Fibroblast of peridontal ligament (primary cell): ENCODE measurements at regions not wholly inside any gene's neighbourhood (a gene's known extent, or its start where the extent isn't known, plus 50 kb on each side); places are given as distances from the start of the nearest gene placed in this dataset.
"Not testable (repeated sequence)": the region's sequence is repeated elsewhere in the genome, so short reads cannot be mapped to it uniquely, and the experiment has no call there.

Experiments used
- DNase-seq: peaks from one replicate; pipeline ENCODE4 v3.0.0-alpha.2; 2010; ENCODE audit errors: extremely low read depth

DNA sequence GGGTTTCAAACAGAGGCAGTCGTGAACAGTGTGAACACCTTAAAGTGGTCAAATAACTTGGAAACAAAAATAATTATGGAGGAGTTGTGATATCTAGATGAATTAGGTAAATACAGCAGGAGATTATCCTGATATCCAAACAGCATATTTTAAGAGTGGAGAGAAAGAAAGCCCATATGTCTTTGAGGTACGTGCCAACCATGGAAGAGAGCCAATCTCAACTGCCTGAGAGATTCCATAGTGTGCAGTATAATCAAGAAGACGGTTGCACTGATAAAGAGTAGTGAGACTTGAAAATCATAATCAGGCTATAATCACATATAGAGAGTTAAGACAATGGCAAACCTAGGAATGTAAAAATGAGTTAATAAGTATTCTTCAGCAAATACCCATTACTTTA is 472.8 kb upstream of the SLITRK5 start:
- DNase-seq = no peak

DNA sequence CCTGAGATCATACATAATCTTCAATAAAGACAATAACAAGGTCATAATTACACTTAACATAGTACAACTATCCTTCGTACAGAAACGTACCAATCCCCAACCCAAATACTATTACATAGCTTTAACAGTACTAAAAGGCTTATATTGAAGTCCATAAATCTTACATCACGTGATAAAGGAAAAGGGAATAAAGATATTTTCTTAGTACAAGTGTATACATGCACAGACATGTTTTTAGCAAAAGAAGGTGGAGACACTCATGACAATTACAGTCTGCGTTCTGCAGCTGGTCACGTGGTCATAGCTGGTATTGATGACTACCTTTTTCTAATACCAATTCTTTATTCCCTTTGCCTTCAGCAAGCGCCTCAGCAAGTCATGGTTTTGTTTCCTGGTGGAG is 464.5 kb upstream of the SLITRK5 start:
- DNase-seq = no peak

DNA sequence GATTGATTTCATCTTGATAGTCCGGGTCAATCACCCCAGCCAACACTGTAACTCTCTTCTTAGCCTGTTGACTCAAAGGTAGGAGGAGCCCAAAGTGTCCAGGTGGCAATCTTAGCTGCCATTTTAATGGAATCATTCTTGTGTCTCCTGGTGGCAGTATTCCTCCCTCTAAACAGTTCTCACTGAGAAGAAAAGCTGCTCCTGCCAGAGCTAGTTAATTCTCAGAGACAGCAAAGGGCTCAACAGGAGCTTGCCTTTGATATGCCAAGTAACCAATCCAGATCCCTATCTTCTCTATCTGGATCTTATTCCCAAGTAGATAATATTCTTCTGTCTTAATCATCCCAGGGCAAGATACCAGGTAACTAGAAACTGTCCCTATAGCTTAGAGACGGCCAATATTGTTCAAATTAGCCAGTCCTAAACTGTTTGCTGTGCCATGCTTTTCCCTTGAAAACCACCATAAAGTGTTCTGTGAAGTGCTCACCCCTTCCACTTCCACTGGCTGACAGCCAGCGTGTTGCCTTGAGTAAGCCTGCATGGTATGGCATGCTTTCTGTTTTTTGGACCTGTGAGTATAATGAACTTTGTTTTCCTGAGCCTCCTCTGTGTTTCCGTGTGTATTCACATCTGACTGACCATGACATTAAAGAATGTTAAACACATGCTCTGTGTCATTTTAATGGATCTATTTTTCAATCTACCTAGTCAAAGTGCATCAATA is 463.7 kb upstream of the SLITRK5 start:
- no peak for DNase-seq

DNA sequence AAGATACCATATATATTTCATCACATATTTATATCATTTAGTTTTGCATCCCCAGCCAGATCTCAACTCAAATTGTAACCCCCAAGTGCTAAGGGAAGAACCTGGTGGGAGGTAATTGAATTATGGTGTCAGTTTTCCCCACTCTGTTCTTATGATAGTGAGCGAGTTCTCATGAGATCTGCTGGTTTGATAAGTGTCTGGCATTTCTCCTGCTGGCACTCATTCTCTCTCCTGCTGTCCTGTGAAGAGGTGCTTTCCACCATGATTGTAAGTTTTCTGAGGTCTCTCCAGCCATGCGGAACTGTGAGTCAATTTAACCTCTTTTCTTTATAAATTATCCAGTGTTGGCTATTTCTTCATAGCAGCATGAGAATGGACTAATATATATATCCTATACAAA is 462.5 kb upstream of the SLITRK5 start:
- no peak for DNase-seq

DNA sequence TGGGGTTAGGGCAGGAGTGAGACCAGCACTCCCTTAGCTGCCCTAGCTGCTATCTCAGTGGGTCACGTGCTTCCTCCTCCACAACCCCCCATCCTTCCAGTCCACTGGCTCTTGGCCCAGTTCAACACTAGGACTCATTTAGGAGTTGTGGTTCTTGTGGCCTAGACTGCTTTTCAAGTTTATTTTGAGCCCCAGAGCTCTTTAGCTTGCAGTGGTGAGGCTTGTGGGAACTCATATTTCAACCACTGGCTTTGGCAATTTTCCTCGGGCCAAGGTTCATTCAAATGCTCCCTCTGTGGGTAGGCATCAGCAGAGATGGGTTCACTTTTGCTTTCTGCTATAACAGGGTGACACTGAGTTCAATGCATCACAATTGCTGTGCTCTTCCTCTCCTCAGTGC is 436.2 kb upstream of the SLITRK5 start:
- peak; percentile 61 for DNase-seq

DNA sequence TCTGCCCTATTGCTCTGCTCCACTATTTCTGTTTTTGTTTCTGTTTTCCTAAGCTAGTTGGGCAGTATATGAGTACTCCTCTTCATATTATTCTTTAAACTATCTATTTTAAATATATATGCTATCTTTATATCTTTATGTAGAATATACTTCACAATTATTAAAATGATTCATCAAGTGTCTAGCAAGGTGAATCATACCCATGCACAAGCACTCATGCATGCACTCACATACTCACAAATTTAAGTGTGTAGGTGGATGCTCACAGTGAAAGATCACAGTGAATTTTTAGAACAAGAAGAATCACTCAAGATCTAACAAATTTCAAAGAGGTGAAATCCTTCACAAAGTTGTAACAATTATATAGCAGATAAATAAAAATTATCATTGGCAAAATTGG is 435.6 kb upstream of the SLITRK5 start:
- DNase-seq = no peak

DNA sequence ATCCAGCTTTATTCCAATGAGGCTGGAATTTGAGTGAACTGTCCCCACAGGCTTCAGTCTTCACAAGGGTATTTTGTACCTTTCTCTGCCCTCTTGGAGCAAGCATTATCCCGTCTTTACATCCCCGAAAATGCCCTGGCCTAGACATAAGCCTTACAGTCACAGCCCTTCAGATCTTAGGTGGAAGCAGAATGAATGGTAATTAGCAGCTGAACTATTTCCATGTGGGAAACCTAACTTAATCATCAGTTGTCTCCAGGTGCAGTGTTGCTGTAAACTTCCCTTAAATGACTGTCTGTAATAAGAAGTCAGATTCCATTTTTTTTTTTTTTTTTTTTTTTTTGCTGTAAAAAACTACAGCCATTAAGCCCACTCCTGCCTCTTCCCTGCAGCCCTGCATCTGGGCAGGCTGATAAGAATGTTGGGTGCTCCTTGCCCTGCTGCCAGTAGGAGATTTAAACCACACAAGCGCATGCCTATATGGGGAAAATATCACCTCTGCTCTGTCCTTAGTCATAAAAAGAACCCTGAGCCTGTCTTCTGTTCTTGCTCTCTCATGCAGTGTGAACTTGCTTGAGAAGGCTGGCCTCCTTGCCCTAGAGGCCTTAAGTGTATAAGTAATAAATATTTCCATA is 426.8 kb upstream of the SLITRK5 start:
- no peak for DNase-seq

DNA sequence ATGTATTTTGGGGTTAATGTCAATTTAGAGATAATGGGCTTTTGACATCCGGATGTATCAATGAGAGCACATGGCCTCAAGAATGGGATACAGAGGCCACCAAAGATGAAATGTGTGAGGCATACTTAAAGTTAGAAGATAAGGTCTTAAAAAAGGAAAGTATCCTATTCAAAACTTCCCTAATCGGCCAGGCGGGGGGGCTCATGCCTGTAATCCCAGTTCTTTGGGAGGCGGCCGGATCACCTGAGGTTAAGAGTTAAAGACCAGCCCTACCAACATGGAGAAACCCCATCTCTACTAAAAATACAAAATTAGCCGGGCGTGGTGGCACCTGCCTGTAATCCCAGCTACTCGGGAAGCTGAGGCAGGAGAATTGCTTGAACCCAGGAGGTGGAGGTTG is 421.3 kb upstream of the SLITRK5 start:
- DNase-seq = not testable (repeated sequence)

DNA sequence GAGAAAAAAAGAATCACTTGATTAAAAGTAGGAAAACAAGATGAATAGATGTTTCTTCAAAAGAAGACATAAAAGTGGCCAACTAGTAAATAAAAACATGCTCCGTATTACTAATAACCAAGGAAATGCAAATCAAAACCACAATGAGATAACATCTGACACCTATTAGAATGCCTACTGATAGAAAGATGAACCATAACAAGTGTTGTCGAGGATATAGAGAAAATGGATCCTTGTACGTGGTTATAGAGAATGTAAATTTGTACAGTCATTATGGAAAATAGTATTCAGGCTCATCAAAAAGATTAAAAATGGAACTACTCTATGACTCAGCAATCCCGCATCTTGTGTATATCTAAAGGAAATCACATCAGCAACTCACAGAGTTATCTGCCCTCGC is 415.8 kb upstream of the SLITRK5 start:
- no peak for DNase-seq

DNA sequence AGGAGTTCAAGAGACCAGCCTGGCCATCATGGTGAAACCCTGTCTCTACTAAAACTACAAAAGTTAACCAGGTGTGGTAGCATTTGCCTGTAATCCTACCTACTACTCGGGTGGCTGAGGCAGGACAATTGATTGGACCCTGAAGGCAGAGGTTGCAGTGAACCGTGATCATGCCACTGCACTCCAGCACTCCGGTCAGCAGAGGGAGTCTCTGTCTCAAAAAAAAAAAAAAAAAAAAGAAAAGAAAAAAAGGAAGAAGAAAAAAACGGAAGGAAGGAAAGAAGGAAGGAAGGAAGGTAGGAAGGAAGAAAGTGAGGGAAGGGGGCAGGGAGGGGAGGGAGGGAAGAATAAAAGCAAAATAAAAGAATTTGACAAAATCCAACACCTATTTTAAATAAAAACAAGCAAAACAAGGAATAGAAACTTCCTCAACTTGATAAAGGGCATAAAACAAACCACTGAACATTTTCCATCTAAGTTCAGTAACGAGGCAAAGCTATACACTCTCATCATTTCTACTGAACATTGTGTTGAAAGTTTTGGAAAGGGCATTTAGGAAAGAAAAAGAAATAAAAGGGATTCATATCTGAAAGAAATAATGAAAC is 411.6 kb upstream of the SLITRK5 start:
- no peak for DNase-seq

DNA sequence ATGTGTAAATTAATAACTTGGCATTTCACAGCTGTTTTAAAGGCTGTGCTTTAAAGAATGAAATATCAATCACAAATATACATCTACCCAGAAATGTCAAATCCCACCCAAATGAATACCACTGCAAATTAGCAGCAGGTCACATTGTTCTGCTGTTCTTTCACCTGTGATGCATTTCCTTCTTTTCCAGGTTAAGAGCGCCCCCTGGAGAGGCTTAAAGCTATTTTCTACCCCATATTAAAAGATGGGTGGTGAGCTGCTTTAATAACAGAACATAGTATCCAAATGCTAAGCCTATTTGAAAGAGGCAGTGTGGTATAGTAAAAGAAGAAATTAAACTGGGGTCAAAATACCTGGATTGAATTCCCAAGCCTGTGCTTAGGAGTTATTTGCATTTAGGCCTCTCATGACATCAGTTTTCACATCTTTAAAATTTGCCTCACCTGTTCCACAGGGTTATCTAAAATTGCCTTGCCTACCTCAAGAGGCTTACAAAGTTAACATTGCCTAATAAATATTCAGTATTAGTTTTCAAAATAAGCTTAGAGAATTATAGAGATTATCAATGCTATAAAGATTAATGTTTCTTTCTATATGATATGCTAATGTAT is 396.9 kb upstream of the SLITRK5 start:
- peak; percentile 38 for DNase-seq

DNA sequence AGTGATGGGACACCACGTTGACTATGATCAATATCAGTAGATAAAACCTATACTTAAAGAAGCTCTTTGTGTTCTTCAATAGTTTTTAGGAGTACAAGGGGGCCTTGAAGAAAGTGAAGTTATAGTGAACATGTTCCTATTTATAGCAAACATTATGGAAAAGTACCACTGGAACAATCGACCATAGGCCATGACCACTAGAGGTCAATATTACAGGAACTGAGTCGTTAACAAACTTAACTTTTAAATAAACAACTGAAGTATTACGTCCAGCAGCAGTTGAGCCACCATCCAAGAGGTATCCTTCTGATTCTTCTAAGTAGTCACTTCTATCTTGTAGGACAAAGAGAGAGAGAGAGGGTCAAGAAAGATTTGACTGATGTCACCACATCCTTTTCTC is 391.0 kb upstream of the SLITRK5 start:
- no peak for DNase-seq

DNA sequence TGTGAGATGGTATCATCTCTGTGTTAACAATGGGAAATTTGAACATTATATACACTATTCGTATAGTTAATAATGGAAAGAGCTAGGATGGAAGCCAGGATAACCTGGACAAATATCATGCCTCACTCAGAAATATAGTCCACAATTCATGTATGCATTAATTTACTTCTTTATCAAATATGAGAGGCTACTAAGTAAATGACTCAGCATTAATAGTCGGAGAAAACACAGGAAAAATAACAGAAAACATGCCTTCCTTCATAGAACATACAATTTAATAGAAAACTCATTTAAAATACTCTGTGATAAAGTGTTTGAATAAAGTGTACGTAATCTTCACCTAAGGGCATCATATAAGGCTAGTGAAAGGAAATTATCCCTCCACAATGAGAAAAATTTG is 383.4 kb upstream of the SLITRK5 start:
- no peak for DNase-seq

DNA sequence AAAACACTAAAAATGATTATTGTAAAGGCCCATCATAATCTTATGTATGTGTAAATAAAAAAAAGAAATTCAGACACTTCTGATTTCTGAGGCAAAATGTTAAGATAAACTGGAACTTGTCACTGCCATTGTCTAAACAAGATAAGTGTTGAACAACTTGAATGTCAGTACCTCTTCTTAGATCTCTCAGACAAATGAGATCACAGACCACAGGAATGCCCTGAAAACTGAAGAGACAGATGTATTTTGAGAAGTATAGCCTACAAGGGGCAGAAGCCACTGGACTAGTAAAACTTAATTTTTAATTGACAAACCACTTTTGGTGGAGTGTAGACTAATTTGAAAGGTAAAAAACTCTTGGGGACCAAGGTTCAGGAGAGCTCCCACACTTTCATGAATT is 375.5 kb upstream of the SLITRK5 start:
- no peak for DNase-seq

DNA sequence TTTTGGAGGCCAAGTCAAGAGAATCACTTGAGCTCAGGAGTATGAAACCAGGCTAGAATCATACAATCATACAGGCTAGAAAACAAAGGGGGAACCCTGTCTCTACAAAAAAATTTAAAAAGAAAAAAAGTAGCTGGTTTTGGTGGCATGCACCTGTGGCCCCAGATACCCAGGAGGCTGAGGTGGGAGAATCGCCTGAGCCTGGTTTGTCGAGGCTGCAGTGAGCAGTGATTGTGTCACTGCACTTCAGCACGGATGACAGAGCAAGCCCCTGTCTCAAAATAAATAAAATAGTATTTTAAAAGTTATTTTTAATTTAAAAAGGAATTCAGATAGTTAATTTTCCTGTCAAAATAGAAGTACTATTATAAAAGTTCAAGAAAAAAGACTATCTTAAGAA is 369.1 kb upstream of the SLITRK5 start:
- no peak for DNase-seq

DNA sequence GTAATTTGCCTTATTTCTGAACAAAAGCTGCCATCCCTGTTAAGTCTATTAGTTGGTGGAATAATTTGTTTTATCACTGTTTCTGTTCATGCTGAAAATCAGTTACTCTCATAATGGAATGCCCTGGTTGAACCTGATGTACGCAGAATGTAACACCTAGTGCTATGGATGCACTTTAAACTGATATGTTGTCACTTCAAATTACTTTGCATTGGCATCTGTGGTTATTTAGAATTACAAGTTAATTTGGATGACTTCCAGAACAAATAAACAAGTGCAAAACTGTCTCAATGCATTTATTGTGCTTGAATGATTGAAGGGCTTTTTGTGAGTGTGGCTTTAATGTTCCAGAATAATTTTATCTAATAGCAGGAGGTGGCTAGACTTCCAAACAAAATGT is 368.2 kb upstream of the SLITRK5 start:
- no peak for DNase-seq

DNA sequence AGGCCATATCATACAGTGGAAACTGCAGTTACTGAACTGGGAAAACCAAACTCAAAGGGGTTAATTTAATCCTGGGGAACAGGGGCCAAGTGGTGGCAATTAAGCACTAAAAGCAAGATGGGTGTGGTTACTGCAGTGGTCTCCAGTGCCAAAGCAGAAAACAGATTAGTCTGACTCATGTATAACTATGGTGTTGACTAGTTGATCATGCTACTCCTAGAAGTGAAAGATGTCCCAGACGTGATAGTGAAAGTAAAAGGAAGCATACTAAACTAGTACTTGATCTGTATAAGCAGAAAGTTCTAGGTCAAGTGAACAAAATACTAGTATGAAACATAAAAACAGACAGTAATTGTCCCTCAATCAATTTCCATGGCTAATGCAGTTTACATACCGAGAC is 360.0 kb upstream of the SLITRK5 start:
- DNase-seq = no peak

DNA sequence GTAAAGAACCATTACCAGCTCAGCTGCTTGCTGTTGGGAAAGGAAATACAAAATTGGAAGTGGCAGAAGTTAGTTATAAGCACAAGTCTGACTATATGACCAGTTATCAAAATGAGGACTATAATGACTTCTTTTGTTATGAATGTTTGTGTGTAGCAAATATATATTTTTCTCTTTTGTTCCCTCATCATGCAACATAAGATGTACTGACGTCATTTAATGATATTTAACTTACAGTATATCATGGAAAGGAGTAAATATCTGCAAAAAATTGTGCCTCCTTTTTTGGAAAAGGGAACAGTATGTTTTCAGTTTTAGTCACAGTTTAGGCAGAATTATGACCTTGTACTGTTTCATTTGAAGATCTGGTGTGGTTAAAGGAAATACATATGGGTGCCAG is 356.3 kb upstream of the SLITRK5 start:
- no peak for DNase-seq

DNA sequence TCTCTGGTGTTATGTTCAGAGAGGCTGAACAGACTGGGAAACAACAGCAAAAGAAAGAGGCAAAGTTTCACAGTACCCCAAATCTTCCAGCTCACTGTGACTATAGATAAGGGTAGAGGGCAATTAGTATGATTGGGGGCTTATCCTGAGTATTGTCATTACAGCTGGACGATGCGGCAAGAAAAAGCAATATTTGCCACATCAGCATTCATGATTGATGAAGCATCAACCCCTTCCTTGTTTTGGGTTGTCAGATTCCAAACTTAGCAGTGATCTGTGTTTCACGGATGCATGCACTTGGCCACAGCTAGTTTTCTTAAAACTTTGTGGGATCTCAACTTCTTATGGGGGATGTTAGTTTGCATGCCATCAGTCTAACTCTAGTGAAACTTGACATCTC is 348.8 kb upstream of the SLITRK5 start:
- no peak for DNase-seq

DNA sequence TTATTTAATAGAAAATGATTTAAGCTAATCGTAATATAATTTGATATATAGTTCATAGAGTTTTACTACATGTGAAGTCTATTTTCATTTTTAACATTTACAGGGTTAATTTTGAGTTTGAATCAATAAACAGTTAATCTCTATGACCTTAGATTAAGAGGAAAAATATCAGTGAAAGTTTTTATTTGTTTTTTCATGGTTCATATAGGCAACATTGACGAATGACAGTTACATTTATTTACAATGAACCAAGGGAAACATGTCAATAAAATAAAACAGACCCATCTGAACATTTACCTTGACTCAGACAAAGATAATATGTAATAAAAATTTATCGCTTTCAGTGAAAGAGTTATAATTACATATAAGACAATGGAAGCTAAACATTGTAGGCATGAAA is 346.6 kb upstream of the SLITRK5 start:
- no peak for DNase-seq

DNA sequence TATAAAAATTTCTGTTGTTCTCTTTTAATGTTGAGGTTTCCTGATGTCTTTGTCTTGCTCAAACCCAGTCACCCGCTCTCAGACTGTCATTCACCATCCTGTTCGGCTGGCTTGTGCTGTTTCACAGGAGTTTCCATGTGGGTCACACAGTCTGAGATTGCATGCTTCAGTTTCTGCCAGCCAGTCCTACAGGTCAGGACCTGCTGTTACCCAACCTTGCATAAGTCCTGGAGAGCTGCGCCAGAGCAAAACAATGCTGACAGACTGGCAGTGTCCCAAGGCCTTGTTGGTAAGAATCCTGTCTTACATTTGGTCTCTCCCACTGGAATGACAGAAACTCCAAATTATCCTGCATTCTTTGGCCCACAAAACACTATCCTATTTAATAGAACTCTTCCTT is 340.0 kb upstream of the SLITRK5 start:
- DNase-seq = no peak

DNA sequence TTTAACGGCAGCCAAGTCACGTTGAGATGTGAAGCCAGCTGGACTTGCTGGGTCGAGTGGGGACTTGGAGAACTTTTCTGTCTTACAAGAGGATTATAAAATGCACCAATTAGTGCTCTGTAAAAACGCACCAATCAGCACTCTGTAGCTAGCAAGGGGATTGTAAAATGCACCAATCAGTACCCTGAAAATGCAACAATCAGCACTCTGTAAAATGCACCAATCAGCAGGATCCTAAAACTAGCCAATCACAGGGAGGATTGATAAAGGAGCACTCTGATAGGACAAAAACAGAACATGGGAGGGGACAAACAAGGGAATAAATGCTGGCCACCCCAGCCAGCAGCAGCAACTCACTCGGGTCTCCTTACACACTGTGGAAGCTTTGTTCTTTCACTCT is 337.6 kb upstream of the SLITRK5 start:
- DNase-seq = no peak

DNA sequence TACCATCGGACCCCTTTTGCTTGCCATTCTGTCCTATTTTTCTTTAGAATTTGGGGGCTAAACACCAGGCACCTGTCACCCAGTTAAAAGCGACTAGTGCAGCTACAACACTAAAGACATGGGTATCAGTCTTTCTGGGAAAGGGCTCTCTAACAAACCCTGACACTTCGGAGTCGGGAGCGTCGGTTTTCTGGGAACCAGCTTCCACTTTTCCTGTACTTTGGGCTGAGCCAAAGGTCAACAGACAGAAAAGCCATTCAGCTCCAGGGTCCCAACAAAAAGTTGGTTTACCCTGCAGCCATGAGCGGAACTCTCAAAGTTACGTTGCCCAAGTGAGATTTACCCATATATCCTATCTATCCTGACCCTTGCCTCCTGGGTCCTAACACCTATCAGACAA is 337.0 kb upstream of the SLITRK5 start:
- DNase-seq = no peak
